HUDEP-2 (cell line): ENCODE measurements at regions not wholly inside any gene's neighbourhood (a gene's known extent, or its start where the extent isn't known, plus 50 kb on each side); places are given as distances from the start of the nearest gene placed in this dataset.
A peak's percentile ranks its signal among the peaks of the same experiment; 100 is the strongest.
"Not testable (repeated sequence)": the region's sequence is repeated elsewhere in the genome, so short reads cannot be mapped to it uniquely, and the experiment has no call there.

ENCODE experiments used
- DNase-seq, 76 experiments: peaks; one replicate each; lab custom pipeline; 2025; ENCODE audit not compliant: unreplicated experiment in 76 of 76; lab: John Stamatoyannopoulos, UW

GRCh38 chr1:25011943-25012638 is 82.0 kb upstream of the RUNX3 start:
- no peak for DNase-seq

DNA sequence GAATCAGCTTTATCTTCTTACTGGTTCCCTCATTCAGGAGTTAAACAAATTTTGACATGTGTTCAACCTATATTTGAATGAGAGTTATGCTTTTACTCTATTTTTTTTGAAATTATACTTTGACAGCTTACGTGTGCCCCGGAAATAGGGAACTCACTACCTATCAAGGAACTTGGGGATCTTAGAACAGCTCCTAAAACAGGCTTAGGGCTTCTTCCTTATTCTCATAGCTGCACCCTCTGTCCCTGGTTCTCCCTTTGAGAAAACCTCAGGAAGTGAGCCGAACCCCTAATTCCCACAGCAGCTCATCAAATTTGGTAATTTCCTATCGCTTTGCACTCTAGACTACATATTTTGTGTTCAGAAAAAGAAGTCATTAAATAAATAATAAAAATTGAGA is 81.2 kb upstream of the RUNX3 start:
- DNase-seq = no peak

DNA sequence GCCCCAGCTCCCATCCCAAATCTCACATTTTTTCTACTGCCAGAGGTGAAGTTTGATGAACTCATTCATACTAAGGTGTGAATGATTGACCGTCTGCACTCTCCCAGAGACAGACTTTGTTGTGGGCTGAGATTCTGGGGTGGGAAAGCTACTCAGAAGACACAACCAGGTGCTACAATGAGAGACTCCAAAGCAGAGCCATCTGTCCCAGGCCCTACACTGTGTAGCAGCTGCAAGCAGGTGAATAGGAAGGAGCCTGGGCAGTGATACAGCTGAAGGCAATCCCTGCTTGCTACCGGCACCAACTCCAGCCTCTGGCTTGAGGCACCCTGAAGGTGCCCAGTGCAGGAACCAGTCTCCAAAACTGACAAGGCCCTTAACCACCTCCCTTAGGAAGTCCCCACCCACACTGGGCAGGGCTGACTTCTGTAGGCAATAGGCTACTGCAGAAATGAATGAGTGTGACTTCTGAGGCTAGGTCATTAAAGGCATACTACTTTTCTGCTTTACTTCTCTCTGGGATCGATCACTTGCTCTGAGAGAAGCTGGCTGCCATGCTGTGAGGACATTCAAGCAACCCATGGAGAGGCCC is 79.7 kb upstream of the RUNX3 start:
- DNase-seq = no peak

DNA sequence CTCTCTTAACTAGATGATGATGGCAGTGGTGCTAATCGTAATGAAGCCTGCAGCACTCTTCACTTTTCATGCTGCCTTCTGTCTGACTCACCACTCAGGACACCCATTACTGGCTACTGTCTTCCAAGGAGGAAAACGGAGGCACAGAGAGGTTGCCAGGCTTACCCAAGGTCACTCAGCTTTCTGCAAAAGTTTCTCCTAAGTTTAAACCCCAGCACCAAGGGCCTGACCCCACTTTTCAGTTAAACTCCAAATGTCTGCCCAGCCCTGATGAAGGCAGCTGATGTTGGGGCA is 78.1 kb upstream of the RUNX3 start:
- no peak for DNase-seq

DNA sequence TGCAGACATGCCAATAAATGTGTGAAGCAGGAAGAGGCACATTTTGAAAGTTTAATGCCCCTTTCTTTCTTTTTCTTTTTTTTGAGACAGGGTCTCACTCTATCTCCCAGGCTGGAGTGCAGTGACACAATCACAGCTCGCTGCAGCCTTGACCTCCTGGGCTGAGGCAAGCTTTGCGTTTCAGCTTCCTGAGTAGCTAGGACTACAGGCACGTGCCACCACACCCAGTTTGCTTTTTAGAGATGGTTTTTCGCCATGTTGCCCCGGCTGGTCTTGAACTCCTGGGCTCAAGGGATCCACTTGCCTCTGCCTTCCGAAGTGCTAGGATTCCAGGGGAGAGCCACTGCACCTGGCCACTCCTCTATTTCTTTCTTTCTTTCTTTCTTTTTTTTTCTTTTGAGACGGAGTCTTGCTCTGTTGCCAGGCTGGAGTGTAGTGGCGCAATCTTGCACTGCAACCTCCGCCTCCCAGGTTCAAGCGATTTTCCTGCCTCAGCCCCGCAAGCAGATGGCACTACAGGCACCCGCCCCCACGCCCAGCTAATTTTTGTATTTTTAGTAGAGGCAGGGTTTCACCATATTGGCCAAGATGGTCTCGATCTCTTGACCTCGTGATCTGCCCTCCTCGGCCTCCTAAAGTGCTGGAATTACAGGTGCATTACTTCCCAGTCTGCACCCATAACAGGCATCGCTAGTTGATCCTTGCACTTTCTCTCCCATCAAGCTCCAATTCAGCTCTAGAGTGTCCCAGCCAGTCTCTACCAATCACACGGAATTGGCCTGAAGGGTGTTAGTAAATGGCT is 77.5 kb upstream of the RUNX3 start:
- DNase-seq = not testable (repeated sequence)

- DNase-seq = peak in 1 of 76 experiments; percentile 6
Observed at GRCh38 chr1:25006770-25007169, 76.7 kb upstream of the RUNX3 start.

DNA sequence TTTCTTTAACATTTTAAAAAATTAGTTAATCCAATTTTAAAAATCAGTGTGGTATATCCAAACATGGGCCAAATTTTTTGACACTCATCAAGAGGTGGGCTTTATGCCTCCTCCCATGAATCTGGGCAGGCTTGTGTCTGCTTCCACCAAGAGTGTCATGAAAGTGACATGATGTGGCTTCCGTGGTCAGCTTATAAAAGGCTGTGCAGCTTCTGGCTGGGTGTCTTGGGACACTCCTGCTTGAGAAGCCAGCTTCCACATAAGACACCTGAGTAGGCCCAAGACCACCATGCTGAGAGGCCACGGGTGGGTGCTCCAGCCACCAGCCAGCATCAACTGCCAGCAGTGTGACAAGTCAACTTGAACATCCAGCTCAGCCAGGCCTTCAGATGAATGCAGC is 74.3 kb upstream of the RUNX3 start:
- DNase-seq = no peak

- no peak for DNase-seq
Observed at GRCh38 chr1:25003457-25004190, 73.5 kb upstream of the RUNX3 start.

DNA sequence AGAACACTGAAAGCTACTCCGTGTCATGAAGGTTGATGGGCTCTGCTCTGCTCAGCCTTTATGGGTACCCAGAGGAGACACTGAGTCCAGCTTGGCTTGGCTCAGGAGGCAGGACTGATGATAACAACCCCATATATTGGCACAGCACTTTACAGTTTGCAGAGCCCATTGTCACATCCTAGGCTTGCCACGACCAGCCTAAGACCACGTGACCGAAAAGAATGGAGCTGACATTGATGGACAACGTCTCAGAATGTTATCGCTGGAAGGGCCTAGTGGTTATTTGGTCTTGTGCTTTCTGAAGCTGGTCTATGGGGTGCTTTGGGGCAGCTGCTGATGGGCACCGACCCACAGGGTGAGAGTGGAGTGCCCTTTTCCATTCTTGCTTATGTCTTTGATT is 72.9 kb upstream of the RUNX3 start:
- no peak for DNase-seq

DNA sequence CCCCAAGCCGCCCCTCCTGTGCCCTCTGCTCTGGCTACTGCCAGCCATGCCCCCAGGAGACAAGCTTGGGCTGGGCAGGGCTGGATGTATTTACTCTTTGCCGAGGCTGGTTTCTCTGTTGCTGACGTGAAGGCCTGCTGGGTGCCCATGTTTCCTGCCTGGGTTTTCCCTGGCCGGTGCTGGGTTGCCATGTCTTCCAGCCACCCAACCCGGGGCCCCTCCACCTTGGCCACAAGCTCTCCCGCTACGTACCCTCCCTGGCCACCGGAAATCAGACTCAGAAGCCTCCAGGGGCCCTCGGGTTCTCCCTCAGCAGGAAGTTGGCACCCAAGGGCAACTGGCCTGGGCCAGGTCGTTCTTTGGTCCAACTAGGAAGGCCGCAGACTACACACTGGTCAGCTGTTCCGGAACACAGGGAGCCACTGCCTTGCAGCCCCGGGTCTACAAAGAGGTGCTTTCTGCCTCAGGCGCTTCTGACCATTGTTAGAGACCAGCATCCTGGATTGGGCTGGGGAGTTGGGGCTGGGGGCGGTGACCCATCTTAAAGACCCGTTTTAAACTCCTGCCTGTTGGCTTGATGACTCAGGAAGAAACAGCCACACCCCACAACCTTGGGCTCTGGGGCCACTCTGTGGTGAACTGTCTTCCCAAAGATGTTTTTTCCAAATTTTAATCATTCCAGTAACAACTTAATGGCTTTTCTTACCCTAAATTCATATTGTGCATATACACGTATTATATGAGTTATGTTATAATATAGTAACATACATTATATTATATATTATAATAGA is 71.2 kb upstream of the RUNX3 start:
- no peak for DNase-seq

DNA sequence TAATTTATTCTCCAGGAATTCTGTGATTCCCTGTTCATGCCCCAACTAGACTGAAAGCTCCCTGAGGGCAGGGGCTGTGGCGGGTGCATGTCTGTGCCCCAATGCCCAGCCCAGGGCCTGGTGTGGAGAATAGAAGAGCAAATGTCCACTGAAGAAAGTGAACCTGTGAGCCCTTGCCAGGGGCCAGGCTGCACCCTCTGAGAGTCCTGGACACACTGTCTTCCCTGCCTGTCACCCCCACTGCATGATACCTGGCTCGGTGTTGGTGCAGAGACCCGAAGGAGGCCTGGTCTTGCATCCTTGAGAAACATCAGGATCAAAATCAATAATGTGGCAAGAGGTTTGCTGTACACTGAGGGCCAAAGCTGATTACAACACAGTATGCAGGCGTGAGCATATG is 69.8 kb upstream of the RUNX3 start:
- no peak for DNase-seq

DNA sequence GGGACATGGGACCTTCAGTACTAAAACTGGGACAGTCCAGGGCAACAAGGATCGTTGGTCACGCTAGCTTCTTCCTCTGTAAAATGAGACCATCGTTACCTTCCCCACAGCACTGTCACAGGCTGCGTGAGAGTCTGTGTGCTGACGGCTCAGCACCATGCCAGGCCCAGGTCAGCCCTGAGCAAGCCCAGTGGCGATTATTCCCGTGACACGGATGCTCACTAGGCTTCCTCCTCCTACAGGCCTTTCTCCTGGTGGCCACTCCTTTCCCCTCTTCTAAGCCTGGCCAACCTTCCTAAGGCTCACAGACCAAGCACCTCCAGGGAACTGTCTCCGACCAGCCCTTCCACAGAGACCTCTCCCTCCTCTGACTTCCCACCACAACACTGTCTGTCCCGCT is 69.3 kb upstream of the RUNX3 start:
- DNase-seq = no peak

- no peak for DNase-seq
Observed at GRCh38 chr1:24998563-24999245, 68.6 kb upstream of the RUNX3 start.

GRCh38 chr1:24996983-24997893 is 67.2 kb upstream of the RUNX3 start:
- DNase-seq = no peak

GRCh38 chr1:24996456-24996855 is 66.4 kb upstream of the RUNX3 start:
- no peak for DNase-seq

DNA sequence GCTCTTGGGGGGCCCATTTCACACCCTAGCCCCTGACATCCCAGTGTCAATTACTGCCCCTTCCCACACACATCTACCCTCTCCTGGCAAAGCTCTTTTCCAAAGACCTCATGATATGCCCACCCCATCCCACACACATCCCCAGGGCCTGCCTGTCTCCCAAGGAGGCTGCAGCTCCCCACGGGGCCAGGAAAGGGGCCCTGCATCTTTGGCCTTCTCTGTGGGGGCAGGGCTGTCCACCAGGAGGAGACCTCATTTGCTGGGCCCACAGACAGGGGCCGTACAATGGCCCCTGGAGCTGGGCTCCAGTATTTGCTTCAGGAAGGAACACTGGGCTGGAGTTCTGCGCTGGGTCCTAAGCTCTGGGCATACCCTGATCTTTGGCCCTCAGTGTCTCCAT is 65.6 kb upstream of the RUNX3 start:
- DNase-seq = no peak

- no peak for DNase-seq
Observed at GRCh38 chr1:24995140-24995539, 65.1 kb upstream of the RUNX3 start.

DNA sequence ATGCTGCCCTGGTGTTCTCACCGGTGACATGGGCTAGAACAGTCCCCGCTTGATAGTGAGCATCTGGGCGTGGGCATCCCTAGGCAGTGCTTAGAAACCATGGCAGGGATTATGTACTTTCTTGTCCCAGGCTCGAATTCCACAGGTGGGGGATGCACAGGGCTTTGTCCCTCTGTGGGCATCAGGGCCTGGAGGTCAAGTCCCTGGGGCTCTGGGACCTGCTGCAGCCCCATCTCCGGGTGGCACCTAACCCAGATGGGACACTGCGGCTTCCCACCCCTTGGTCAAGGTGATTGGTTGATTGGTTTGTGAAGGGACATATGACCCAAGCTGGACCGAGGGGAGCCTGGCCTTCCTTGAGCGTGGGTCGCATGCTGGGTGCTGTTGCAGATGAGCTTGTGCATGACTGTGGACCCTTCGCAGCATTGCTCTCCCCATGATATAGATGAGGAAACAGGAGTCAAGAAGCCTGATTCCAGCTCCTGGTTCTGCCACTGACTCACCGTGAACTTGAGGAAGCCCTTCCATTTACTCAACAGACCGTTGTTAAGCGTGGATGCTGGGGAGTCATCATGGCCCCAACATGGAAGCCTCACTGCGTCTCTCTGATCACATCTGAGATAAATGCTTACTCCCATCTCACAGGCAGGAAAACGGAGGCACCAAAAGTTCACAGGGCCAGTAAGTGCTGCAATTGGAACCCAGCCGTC is 64.0 kb upstream of the RUNX3 start:
- DNase-seq = no peak
